AG10803 (cell line): ENCODE measurements at regions not wholly inside any gene's neighbourhood (a gene's known extent, or its start where the extent isn't known, plus 50 kb on each side); places are given as distances from the start of the nearest gene placed in this dataset.

ENCODE experiments used
- DNase-seq: peaks from one replicate; pipeline ENCODE4 v3.0.0; 2010; ENCODE audit warnings: low read depth
- H3K4me3 ChIP-seq: 2 replicates; pipeline ENCODE4 v1.5.1; 2011; ENCODE audit warnings: mild to moderate bottlenecking, low read length, control low read depth
- CTCF ChIP-seq: conservative IDR thresholded peaks from 2 replicates; pipeline ENCODE4 v1.5.1; 2011; ENCODE audit warnings: mild to moderate bottlenecking, low read length, control low read depth, inconsistent platforms

- H3K4me3 ChIP-seq = no peak overlapping the region
- no peak for DNase-seq
- no peak for TF ChIP-seq CTCF
Observed at GRCh38 chr1:22281521-22282363, 138.8 kb upstream of the WNT4 start.

- TF ChIP-seq CTCF = no peak
- DNase-seq = no peak
- no peak overlapping the region for H3K4me3 ChIP-seq
Observed at GRCh38 chr1:22282364-22282995, 139.6 kb upstream of the WNT4 start.

GRCh38 chr1:22283596-22283995 is 140.7 kb upstream of the WNT4 start:
- no peak for DNase-seq
- no peak for TF ChIP-seq CTCF
- H3K4me3 ChIP-seq = no peak overlapping the region

- H3K4me3 ChIP-seq = no peak overlapping the region
- TF ChIP-seq CTCF = no peak
- no peak for DNase-seq
Observed at GRCh38 chr1:22284236-22284635, 141.3 kb upstream of the WNT4 start.

- DNase-seq = no peak
- no peak overlapping the region for H3K4me3 ChIP-seq
- TF ChIP-seq CTCF = no peak
Observed at GRCh38 chr1:22284906-22285548, 142.1 kb upstream of the WNT4 start.

GRCh38 chr1:22285549-22286396 is 142.9 kb upstream of the WNT4 start:
- TF ChIP-seq CTCF = no peak
- no peak for DNase-seq
- H3K4me3 ChIP-seq = no peak overlapping the region
